ENCODE measurements at regions not wholly inside any gene's neighbourhood (a gene's known extent, or its start where the extent isn't known, plus 50 kb on each side); places are given as distances from the start of the nearest gene placed in this dataset.
"Not testable (repeated sequence)": the region's sequence is repeated elsewhere in the genome, so short reads cannot be mapped to it uniquely, and the experiment has no call there.

DNA sequence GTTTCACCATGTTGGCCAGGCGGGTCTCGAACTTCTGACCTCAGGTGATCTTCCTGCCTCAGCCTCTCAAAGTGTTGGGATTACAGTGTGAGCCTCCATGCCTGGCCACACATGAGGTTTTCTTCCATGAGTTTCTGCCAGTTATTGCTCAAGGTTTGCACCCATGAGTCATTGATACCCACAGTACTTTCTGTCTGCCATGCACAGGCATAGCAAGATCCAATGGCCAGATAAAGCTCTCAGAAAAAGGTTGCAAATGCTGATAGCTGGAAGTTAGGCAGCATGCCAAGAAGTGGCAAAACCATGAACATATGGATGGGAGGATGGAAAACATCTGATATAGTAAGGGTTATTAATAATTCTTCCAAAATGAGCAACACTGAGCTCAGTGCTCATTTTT, 298.7 kb upstream of the NRG3 start:
- no peak for DNase-seq (ENCODE audit: low read depth in 2 of 2)

DNA sequence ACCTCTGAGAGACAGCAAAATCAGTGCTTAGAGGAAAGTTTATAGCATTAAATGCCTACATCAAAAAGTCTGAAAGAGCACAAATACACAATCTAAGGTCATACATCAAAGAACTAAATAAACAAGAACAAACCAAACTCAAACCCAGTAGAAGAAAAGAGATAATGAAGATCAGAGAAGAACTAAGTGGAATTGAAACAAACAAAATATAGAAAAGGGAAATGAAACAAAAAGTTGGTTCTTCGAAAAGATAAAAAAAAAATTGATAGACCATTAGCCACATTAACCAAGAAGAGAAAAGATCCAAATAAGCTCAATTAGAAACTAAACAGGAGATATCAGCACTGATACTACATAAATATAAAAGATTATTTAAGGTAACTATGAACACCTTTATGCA, 280.0 kb upstream of the NRG3 start:
- no peak for DNase-seq (ENCODE audit: low read depth in 2 of 2)

DNA sequence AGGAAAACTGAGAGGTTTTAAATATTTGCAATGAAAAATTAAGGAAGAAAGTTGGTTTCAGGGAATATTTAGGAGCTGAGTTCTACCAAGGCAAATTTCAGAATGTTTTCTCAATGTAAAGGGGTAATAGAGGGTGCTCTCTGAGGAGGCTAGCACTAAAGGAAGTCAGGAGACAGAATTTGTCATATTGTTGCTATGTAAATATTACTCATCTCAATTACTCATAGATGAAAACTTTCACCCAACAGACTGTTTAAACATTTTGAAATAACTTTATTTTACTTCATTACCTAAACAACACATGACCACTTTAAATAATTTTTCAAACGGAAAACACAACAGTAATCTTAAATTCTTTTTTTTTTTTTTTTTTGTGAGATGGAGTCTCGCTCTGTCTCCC, 274.8 kb upstream of the NRG3 start:
- DNase-seq (ENCODE audit: low read depth in 2 of 2), result peak; percentile 1 to 2

DNA sequence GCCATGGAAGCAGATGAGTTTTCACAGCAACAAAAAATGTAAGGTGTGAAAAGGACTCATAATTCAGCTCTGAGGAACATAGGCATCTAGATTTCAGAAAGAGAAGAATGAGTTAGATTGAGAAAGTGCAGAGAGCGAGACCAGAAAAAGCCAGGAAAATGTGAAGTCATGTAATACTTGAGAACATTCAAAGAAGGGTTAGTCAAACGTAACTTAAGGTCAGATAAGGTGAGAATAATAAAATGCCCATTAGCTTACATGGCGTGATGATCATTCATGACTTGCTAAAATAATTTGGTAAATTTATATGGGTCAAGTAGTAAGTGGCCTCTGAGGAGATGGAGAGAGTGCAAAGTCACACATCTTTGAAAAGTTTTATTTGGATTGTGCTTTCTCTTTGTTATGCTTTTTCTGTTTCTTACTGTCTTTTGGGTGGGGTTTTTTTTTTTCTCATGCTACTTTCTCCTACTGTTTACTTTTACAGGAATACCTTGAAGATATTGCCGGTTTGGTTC, 271.8 kb upstream of the NRG3 start:
- DNase-seq (ENCODE audit: low read depth in 2 of 2), result no peak

DNA sequence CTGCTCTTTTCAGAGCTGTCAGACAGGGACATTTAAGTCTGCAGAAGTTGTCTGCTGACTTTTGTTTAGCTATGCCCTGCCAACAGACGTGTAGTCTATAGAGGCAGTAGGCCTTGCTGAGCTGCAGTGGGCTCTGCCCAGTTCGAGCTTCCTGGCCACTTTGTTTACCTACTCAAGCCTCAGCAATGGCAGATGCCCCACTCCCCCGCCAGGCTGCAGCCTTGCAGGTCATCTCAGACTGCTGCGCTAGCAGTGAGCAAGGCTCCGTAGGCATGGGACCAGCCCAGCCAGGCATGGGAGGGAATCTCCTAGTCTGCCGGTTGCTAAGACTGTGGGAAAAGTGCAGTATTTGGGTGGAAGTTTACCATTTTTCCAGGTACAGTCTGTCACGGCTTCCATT, 230.5 kb upstream of the NRG3 start:
- not testable (repeated sequence) for DNase-seq (ENCODE audit: low read depth in 2 of 2)

DNA sequence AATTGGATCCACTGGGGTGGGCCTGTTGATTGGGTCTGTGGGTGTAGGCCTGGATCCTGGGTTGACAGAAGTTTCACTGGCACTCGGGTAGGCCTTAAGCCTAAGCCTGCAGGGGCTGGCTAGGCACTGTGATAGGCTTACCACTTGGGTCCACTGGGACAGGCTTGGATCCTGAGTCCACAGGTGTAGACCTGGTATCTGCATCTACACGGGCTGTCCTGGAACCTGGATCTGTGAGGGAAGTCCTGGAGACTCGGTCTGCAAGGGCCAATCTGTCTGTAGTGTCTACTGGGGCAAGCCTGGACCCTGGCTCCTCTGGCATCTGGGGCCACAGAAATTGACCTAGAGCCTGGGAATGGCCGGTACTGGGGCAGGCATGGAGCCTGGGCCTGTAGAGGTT, 219.0 kb upstream of the NRG3 start:
- no peak for DNase-seq (ENCODE audit: low read depth in 2 of 2)

DNA sequence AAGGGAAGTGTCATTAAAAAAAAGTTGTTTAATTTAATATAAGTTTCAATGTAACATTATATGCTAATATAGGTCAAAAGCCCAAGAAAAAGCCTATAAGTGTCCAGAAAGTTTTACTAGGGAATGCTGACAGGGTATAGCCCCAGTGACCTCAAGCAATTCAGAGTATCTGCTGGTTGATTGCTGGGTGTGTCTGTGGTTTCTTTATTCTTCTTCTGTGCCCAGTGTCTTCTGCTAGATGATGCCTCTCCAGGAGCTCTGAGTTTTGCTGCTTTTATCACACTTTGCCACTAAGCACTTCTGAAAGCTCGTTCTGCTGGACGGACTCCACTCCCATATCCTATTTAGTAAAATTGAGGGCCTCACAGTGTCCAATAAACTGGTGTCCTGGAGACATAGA, 212.2 kb upstream of the NRG3 start:
- DNase-seq (ENCODE audit: low read depth in 2 of 2), result no peak

DNA sequence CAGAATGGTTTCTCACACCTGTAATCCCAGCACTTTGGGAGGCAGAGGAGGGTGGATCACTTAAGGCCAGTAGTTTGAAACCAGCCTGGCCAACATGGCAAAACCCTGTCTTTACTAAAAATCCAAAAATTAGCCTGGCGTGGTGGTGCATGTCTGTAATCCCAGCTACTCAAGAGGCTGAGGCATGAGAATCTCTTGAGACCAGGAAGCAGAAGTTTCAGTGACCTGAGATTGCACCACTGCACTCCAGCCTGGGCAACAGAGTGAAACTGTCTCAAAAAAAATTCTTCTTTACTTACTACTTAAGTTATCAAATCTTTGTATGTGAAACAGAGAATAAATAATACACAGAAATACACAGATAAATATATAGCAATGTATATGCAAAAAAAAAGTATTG, 210.2 kb upstream of the NRG3 start:
- not testable (repeated sequence) for DNase-seq (ENCODE audit: low read depth in 2 of 2)

DNA sequence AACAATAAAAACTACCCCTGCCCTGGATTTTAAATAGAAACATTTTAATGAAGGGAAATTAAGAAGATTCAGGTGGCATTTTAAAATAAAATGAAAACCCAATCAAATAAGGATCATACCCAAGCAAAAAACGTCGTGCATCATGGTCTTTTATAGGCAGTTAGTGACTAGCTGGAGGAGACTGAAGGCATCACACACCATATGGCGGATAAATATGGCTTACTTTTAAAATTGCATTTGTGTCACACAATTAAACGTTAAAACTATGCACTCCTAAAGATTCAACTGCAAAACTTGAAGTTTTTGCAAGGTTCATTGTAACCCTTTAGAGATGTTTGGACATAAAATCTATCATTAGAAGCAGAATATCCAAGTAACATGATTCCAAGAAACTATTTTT, 200.1 kb upstream of the NRG3 start:
- DNase-seq (ENCODE audit: low read depth in 2 of 2), result no peak

DNA sequence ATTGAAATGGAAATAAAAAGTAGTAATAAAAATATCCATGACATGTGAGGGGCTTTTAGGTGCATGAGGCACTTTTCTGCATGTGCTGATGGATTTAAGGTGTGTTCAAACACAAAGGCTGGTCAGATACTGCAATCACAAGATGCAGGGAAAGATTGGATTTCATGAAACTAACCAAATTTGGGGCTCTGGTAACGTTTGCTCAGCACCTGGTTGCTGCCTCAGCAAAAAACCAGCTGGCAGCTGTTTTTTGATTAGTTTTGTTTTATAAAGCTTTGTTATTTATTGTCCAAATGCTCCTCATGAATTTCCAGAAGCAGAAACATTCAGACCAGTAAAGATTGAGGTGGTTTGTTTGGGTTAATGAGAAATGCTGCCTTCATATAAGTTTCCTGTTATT, 195.7 kb upstream of the NRG3 start:
- DNase-seq (ENCODE audit: low read depth in 2 of 2), result no peak

DNA sequence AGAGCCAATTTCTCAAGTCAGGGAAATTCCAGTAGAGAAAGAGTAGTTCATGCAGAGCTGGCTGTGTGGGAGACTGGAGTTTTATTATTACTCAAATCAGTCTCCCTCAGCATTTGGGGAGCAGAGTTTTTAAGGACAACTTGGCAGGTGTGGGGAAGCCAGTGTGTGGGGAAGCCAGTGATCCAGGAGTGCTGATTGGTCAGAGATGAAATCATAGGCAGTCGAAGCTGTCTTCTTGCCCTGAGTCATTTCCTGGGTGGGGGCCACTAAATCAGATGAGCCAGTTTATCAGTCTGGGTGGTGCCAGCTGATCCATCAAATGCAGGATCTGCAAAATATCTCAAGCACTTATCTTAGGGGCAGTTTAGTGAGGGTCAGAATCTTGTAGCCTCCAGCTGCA, 194.6 kb upstream of the NRG3 start:
- no peak for DNase-seq (ENCODE audit: low read depth in 2 of 2)

DNA sequence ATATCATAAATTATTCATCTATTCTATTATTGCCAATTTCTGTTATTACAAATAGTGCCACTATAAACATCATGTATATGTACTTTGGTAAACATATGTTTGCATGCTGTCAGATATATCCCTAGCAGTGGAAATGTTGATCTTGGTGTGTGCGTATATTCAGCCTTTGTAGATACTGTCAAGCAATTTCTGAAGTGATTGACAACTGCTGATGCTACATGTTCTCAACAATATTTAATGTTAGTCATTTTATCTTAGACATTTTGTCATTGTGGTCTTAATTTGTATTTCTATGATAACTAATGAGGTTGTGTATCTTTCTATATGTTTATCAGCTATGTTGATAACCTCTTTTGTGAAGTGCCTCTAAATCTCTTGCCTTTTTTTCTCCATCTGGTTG, 186.5 kb upstream of the NRG3 start:
- no peak for DNase-seq (ENCODE audit: low read depth in 2 of 2)

DNA sequence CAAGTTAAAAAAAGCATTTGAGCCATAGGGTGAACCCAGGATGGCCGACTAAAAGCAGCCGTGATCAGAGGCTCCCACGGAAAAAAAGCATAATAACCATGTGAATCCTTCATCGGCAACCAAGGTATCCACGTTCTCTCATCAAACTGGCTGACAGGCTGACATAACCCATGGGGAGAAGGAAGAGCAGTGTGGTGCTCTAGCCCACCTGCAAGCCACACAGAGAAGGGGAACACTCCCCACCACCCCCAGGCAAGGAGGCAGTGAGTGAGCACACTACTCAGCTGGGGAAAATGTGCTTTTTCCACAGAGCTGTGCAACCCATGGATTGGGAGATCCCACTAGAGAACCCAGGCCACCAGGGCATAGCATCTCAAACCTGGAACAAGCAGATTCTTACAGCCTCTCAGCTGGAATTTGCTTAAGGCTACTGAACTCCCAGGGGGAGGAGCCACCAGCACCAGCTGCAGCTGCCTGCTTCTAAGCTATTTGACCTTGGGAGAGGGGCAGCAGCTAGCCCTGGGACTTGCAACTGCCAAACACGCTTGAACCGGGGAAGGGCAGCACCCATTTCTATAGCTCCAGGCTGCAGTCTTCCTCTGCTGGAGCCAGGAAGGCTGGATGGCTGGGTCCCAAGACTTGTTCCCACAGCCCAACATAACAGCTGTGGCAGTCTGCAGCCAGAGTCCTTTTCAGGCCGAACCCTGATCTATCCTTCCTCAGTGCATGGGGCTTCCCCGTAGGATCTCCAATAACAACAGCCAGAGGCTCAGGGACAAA, 178.2 kb upstream of the NRG3 start:
- no peak for DNase-seq (ENCODE audit: low read depth in 2 of 2)

DNA sequence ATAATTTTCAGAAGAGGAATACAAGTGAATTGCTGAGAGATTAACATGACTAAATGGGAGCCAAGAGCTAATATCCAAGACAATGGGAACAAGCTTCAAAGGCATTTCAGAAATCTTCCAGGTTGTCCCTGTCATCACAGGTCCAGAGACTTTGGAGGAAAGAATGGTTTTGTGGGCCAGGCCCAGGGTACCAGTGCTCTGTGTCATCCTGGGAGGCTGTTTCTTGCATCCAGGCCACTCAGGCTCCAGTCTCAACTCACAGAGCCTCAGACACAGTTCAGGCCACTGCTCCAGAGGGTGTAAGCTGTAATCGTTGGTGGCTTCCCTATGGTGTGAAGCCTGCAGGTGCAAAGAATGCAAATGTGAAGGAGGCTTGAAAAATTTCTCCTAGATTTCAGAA, 170.4 kb upstream of the NRG3 start:
- DNase-seq (ENCODE audit: low read depth in 2 of 2), result no peak

DNA sequence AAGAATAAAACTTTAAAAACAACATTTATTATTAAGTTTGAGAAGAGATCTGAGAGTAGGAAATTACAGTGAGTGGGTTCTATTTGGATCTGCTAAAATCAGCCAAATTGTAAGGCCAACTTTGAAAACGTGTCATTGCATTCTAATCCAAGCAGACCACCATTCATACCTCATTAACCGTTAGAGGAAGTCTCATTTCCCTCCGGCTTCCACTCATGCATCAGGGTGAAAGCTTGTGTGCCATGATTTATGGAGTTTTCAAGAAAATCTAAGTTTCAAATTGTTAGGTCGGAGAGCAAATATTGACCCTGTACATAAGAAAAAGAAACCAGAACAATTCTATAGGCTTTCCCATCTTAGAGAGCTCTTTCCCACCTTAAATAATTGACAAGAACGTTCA, 166.6 kb upstream of the NRG3 start:
- no peak for DNase-seq (ENCODE audit: low read depth in 2 of 2)

DNA sequence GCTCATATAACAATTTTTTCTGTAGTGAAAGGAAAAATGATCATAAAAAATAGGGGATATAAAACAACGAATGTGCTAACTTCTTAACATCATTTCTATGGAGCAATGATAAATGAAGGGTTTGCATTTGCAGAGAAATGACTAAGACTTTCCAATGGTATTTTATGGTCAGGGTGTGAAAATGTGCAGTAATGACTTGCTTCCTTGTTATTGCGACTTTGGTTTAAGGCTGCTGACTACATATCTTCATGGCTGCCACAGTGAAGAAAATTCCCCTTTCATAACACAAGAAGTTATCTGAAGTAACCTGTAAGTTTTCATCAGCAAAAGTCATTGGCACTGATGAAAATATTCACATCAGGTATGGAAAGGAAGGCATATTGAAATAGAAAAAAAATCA, 166.1 kb upstream of the NRG3 start:
- DNase-seq (ENCODE audit: low read depth in 2 of 2), result no peak

DNA sequence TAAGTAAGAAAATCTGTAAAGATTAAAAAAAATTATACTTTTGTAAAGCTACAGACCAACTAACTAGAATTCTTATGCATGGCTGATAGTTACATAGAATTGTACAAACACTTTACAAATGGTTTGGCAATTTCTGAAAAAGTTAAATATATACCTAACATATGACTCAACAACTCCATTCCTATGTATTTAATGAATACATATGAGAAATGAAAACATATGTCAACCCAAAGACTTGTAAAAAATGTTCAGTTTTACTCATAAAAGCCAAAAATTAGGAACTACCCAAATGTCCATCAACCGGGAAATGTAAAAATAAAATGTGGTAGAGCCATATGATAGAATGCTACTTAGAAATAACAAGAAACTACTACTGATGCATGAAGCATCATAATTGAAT, 152.6 kb upstream of the NRG3 start:
- no peak for DNase-seq (ENCODE audit: low read depth in 2 of 2)

DNA sequence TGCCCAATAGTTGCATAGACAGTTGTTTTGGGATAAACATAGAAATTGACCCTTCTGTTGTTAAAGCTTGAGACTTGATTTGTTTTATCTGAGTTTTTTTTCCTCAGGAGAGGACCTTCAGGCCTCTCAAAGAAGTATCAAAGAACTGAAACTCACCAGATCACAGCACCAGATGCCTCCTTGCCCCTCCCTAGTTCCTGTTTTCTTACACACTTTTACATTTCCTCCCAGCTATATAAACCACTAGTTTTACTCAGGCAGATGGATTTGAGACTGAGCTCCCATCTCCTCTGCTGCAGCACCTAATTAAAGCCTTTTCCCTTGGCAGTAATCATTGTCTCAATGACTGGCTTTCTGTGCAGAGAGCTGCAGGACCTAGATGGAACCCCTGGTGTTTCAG, 150.6 kb upstream of the NRG3 start:
- no peak for DNase-seq (ENCODE audit: low read depth in 2 of 2)

DNA sequence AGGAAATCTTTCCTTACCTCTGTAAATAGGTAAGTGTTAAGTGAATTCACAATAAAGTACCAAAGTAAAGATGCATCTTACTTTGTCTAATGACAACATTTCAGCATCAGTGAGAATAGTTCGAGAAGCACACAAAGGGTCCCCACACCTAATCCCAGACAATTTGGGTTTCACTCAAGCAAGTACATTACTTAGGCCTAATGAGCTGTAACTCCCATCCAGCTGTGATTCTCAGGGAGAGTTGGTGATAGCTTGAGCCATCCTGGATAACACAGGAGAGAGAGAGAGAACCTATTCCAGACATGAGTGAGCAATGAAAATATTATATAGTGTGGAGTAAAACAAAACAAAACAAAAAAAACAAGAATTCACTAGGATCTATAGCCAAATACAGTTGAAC, 149.1 kb upstream of the NRG3 start:
- no peak for DNase-seq (ENCODE audit: low read depth in 2 of 2)

DNA sequence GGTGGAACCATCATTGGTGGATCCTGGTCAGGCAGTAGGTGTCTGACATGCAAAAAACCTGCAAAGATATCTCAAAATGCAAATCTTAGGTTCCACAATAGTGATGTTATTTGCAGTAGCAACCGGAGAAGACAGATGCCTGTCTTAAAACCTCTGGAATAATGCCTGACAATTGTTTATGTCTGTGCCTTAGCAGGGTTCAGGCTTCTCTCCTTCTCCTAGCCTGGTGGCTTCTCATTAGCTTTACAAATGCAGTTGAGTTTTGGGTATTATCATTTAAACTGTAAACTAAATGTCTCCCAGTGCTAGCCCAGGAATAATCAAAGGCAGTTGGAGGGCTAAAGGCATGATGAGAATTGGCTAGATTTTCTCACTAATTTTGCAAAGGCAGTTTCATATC, 146.3 kb upstream of the NRG3 start:
- DNase-seq (ENCODE audit: low read depth in 2 of 2), result no peak

DNA sequence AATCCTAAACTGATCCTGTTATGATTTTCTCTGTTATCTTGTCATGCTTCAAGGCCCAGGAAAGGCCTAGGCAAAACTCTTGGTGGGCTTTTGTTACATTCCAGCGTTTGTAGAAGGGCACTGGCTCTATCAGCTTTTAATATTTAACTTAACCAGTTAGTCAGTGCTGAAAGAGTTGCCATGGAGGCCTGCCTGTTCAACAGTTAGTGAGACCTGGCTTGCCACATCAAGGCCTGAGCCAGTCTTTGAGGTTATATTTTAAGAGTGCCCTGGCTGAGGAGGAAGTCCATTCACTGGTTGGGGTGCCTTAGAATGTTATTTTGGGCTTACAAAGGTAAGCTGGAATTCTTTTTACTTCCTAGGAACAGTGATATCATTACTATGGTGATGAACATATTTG, 144.1 kb upstream of the NRG3 start:
- DNase-seq (ENCODE audit: low read depth in 2 of 2), result no peak

DNA sequence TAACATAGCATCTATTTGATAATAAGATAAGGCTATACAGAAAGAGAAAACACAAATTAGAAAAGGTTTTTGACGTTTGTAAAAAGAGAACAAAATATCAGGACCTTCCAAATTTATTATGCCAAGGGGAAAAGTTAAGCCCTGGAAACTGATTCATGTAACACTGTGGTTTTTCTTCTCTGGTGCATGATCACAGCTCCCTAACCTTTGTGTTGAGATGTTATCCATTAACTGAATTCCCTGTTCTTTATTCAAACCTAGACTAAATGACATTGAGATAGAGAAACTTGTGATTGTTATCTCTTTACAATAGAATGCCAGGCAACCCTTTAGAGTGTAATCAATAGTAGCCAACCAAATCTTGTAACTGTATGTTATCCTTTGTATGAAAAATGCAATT, 141.5 kb upstream of the NRG3 start:
- no peak for DNase-seq (ENCODE audit: low read depth in 2 of 2)

DNA sequence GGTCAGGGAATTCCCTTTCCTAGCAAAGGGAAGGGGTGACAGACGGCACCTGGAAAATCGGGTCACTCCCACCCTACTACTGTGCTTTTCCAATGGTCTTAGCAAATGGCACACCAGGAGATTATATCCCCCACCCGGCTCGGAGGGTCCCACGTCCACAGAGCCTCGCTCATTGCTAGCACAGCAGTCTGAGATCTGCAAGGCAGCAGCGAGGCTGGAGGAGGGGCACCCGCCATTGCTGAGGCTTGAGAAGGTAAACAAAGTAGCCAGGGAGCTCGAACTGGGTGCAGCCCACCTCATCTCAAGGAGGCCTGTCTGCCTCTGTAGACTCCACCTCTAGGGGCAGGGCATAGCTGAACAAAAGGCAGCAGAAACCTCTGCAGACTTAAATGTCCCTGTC, 139.8 kb upstream of the NRG3 start:
- not testable (repeated sequence) for DNase-seq (ENCODE audit: low read depth in 2 of 2)

DNA sequence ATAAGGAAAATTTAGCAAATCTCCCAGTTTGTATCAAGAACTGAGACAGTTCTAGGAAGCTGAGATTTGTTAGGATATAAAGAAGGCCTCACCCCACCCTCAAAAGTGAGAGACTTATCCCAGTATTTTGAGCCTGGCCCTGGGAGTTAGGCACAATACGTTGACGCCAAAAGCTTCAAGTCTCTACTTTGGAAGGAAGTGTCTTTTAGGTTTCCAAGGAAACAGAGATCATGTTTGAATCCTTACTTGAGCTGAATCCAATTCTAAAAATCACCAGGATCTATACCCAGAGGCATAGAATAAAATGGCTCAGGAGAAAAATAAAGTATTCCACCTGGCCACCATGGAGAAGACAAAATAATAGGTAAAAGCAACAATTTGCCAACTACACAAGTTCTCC, 115.9 kb upstream of the NRG3 start:
- no peak for DNase-seq (ENCODE audit: low read depth in 2 of 2)
